AG04449 (cell line): ENCODE measurements at regions not wholly inside any gene's neighbourhood (a gene's known extent, or its start where the extent isn't known, plus 50 kb on each side); places are given as distances from the start of the nearest gene placed in this dataset.
"Not testable (repeated sequence)": the region's sequence is repeated elsewhere in the genome, so short reads cannot be mapped to it uniquely, and the experiment has no call there.

ENCODE experiments used
- CTCF ChIA-PET: fragments of 350-600 bp; formaldehyde crosslinking; extraction: SDS; loops from one replicate; lab custom pipeline; 2021; ENCODE audit warnings: antibody characterized with exemption; lab: Yijun Ruan, JAX
- POLR2A ChIA-PET: fragments of 400-600, 350-600 bp; formaldehyde crosslinking; extraction: SDS; loops from one replicate; lab custom pipeline; 2020; ENCODE audit warnings: antibody characterized with exemption, inconsistent platforms; lab: Yijun Ruan, JAX
- DNase-seq: peaks from one replicate; pipeline ENCODE4 v3.0.0-alpha.2; 2010; ENCODE audit warnings: low read depth, low spot score
- H3K4me3 ChIP-seq: 2 replicates; pipeline ENCODE4 v1.5.1; 2011; ENCODE audit warnings: low read depth, mild to moderate bottlenecking, control low read depth, low read length
- TF ChIP-seq, protein P1 (sequence below): IDR thresholded peaks from one replicate; pipeline ENCODE4 v1.5.1; 2011; ENCODE audit warnings: mild to moderate bottlenecking, moderate library complexity, low read length, control low read depth, inconsistent platforms; ENCODE audit not compliant: insufficient read depth; ENCODE audit errors: missing control alignments

DNA sequence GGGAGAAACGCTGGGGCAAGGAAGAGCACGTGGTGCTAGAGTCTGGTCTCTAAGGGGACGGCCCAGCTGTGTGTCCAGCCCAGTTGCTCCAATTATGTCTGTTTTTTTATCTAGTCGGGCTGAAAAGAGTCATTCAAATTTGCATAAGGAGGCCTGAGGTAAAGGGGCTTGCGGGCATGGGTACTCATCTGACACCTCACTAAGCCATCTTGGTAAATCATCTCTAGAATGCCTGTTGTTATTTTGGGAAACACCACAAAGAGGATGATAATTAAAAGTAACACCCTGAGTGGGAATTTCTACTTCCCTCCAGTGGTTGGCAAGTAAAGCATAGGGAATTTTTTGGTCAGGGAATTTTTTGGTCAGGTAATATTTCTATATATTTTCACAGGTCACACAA lies 196.1 kb upstream of the ALG10B start:
- TF ChIP-seq, protein P1, sequence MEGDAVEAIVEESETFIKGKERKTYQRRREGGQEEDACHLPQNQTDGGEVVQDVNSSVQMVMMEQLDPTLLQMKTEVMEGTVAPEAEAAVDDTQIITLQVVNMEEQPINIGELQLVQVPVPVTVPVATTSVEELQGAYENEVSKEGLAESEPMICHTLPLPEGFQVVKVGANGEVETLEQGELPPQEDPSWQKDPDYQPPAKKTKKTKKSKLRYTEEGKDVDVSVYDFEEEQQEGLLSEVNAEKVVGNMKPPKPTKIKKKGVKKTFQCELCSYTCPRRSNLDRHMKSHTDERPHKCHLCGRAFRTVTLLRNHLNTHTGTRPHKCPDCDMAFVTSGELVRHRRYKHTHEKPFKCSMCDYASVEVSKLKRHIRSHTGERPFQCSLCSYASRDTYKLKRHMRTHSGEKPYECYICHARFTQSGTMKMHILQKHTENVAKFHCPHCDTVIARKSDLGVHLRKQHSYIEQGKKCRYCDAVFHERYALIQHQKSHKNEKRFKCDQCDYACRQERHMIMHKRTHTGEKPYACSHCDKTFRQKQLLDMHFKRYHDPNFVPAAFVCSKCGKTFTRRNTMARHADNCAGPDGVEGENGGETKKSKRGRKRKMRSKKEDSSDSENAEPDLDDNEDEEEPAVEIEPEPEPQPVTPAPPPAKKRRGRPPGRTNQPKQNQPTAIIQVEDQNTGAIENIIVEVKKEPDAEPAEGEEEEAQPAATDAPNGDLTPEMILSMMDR: no peak
- CTCF ChIA-PET: no interaction called here
- POLR2A ChIA-PET: no interaction called here
- no peak overlapping the region for H3K4me3 ChIP-seq
- DNase-seq: no peak

DNA sequence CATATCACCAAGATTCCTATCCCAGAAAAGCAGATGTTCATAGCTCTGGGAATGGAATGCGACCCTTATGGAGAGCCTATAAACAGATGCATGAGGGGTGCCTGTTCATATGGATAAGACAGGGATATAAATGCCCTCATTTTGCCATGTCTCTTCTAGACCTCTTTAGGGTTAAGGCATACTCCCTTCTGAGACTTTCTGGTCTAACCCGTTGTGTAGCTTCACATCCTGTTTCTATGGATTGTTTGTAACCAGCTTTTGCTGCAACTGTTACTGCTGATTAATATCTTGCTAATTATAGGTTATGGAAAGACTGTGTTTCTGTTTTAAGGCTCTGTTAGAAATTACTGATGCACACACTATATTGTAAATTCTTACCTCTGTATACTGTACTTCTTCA lies 193.5 kb upstream of the ALG10B start:
- DNase-seq, POLR2A ChIA-PET, CTCF ChIA-PET, H3K4me3 ChIP-seq: not testable (repeated sequence)

DNA sequence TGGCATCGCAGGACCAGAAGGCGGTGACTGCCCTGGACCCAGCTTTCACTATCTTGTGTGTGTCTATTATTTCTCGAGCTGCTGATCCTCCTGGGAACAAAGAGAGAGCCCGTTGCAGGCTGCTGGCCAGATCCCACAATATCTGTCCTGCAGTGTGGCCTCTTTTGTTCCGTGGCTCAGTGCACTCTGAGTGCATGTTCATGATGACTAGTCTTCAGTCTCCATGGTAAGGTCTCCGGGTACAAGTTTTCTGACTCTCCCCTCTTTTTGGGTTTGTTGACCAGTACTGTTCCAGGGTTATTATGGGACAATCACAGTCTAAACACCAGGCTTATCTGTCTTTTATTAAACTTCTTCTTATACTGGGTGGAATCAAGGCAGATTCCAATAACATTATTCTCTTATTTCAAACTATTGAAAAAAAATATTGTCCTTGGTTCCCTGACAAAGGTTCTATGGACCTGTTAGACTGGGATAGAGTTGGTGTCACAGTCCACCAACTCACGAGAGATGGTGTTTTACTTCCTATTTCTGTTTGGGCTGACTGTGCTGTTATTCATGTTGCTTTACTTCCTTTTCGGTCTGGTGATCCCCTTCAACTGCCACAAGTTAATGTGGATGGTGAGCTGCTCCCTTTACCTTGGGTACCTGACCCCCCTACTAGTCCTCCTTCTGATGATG lies 192.9 kb upstream of the ALG10B start:
- ChIA-PET POLR2A (no interaction called here), CTCF (no interaction called here)
- H3K4me3 ChIP-seq: no peak overlapping the region
- TF ChIP-seq, protein P1: no peak
- no peak for DNase-seq

DNA sequence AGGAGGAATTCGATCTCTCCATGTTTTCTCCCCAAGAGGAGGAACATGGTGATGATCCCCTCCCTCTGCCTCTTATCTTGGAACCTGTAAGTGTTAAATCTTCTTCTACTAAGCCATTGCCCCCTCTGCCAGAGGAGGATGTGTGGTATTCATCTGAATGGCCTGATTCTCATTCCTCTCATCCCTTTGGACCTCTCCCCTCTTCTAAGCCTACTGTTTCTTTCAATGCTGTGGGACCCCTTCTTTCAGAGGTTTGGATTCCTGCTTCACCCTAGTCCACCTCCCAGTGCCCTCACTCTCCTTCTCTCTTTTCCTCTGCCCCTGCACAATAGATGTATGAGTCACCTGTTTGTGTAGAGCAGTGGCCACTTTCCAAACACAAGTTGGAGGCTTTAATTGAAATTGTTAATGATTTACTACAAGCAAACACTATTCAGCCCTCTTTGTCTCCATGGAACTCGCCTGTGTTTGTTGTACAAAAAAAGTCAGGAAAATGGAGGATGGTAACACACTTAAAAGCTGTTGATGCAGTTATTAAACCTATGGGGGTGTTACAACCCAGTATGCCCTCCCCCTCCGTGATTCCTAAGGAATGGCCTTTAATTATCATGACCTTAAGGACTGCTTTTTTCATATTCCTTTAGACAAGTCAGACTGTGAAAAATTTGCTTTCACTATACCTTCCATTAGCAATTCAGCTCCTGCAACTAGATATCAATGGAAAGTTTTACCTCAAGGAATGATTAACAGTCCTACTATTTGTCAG lies 192.1 kb upstream of the ALG10B start:
- POLR2A ChIA-PET: no interaction called here
- TF ChIP-seq, protein P1: no peak
- CTCF ChIA-PET: no interaction called here
- DNase-seq: no peak
- H3K4me3 ChIP-seq: no peak overlapping the region

DNA sequence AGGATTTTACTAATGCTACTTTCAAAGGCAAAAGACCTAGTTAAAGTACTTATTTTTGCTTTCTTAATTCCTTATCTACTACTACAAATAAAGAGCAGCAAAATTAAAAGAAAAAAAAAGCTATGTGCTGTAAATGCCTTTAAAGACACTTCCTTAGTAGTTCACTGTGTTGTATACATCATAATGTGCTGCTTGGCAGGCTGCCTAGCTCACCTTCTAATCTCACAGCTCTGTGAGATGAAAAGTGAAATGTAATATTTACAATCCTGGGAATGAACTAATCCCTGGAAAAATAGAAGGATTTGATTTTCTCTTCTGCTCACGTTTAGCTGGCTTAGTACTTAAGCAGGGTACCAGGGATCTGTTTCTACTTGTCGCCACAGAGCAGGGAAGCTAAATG lies 184.4 kb upstream of the ALG10B start:
- POLR2A ChIA-PET: no interaction called here

DNA sequence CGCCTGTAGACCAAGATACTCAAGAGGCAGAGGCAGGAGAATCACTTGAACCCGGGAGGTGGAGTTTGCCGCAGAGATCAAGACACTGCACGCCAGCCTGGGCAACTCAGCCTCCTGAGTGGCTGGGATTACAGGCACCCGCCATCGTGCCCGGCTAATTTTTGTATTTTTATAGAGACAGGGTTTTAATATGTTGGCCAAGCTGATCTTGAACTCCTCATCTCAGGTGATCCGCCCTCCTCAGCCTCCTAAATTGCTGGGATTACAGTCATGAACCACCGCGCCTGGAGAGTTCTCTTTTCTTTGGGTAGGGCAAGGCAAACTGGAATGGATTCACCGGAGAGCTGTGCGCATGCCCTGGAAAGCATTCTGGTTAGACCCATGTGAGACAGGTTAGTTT lies 179.3 kb upstream of the ALG10B start:
- TF ChIP-seq, protein P1: no peak
- ChIA-PET CTCF (interaction anchor here (1.1 to 2.1 kb wide), 3 partner anchors 9 to 1136 kb away, joined by 3 to 17 read pairs (median 6); partner anchors contain the start of gene ALG10B), POLR2A (no interaction called here)
- no peak overlapping the region for H3K4me3 ChIP-seq
- DNase-seq: no peak

More for the DNA sequence above, 184.4 kb upstream of the ALG10B start:
- no peak overlapping the region for H3K4me3 ChIP-seq
- TF ChIP-seq, protein P1: no peak
- CTCF ChIA-PET: no interaction called here
- no peak for DNase-seq

DNA sequence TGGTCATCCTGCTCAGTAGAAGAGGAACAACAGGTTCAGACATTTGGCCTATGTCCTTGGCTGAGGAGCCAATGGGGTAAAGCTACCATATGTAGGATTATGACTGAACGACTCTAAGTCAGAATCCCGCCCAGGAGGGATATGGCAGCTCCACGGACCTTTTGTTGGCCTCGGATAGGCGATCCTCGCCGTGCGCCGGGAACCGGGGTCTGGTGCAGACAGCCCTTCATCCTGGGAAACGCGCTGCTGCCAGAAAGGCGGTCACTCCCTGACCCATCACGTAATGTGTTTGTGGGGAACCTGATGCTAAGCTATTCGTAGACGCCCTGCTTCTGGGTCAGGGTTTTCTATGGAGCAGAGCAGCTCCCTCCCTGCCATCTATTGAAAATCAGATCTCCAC lies 178.9 kb upstream of the ALG10B start:
- ChIA-PET POLR2A (no interaction called here), CTCF (interaction anchor here (0.8 to 2.1 kb wide), 4 partner anchors 9 to 1136 kb away, joined by 3 to 17 read pairs (median 4); partner anchors contain the start of gene ALG10B)
- no peak overlapping the region for H3K4me3 ChIP-seq
- no peak for DNase-seq
- TF ChIP-seq, protein P1: no peak
